ENCODE measurements at regions not wholly inside any gene's neighbourhood (a gene's known extent, or its start where the extent isn't known, plus 50 kb on each side); places are given as distances from the start of the nearest gene placed in this dataset.

DNA sequence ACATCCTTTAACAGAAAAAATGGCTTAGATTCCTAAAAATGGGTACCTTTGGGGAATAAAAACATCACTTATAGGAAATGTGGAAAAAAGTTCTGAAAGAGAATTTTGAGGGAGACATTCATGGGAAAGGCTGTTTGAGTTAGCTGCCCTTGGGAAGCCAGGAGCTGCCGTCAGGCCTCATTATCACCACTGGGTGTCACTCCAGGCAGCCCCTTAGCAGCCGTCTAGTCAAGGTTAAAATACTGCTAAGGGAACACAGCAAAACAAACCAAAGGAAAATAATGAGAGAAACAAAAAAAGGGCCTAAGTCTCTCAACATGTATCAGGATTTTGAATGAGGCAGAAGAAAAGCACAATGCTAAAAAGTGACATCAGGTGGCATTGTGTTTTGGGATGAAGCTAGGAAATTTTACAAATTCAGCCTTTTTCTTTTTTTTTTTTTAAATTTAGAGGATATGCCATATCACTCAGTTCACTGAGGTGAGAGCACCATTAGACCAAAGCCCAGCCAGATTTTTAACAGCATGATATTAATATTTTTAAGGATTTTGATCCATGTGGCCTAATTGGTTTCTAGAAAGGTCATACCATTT, 235.3 kb downstream of the GPAT3 start:
- TF ChIP-seq, protein P1, sequence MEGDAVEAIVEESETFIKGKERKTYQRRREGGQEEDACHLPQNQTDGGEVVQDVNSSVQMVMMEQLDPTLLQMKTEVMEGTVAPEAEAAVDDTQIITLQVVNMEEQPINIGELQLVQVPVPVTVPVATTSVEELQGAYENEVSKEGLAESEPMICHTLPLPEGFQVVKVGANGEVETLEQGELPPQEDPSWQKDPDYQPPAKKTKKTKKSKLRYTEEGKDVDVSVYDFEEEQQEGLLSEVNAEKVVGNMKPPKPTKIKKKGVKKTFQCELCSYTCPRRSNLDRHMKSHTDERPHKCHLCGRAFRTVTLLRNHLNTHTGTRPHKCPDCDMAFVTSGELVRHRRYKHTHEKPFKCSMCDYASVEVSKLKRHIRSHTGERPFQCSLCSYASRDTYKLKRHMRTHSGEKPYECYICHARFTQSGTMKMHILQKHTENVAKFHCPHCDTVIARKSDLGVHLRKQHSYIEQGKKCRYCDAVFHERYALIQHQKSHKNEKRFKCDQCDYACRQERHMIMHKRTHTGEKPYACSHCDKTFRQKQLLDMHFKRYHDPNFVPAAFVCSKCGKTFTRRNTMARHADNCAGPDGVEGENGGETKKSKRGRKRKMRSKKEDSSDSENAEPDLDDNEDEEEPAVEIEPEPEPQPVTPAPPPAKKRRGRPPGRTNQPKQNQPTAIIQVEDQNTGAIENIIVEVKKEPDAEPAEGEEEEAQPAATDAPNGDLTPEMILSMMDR (IDR thresholded peaks at IDR 0.05): no peak
- Histone ChIP-seq H3K4me1 (no peaks in the 10 kb centered on the region), H3K4me3 (no peak overlapping the region), H3K27me3 (no peaks in the 10 kb centered on the region), H3K9me3 (no peaks in the 10 kb centered on the region), H3K27ac (no peak overlapping the region), H3K36me3 (no peaks in the 10 kb centered on the region)
- DNase-seq (ENCODE audit: extremely low spot score in 2 of 2): no peak
- intact Hi-C loops (cut with DNase I): no loop called here

DNA sequence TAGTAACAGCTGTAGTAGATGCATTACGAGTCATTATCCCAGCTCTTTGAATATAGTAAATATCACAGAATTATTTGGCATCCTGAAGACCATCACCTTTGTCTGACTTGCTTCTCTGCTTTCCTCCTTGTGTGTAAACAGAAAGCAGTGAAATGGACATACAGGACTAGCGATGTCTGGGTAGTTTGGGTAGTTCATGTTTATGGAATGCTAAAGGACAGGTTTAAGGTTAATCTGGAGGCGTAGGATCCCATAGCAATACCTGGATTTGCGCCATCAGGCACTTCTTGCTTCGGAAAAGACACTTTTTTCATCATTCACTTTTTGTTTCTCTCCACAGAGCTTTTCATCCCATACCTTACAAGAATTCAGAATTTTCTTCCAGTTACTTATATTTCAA, 232.2 kb downstream of the GPAT3 start:
- intact Hi-C loops (cut with DNase I): no loop called here

DNA sequence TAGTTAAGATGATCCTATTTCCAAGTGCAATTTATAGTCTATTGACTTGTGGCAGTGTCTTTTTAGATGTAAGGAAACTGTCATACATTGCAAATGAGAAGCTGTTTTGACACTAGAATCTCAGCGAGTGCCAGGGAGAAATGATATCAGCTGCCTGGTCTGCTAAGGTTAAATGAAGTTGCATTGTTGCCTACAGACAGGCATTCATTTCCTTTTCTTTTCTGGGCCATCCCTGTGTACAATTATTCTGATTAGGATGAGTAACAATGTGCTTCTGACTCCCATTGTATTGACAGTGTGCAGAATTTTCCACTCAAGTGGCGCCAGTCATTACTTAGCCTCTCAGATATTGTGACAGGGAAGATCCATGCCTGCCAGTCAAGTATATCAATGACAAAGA, 231.2 kb downstream of the GPAT3 start:
- H3K36me3 ChIP-seq: no peaks in the 10 kb centered on the region
- TF ChIP-seq POLR2A (IDR thresholded peaks at IDR 0.05) (no peak), POLR2AphosphoS5 (IDR thresholded peaks at IDR 0.05; ENCODE audit: insufficient read depth in 1 of 2, low read depth in 1 of 2) (no peak)
- TF ChIP-seq, protein P1 (IDR thresholded peaks at IDR 0.05): no peak
- no peak overlapping the region for H3K27ac ChIP-seq
- H3K9me3 ChIP-seq: no peaks in the 10 kb centered on the region
- no peak overlapping the region for H3K4me3 ChIP-seq
- intact Hi-C loops (cut with DNase I): no loop called here
- no peaks in the 10 kb centered on the region for H3K4me1 ChIP-seq
- H3K27me3 ChIP-seq: no peaks in the 10 kb centered on the region
- DNase-seq (ENCODE audit: extremely low spot score in 2 of 2): no peak

More for the DNA sequence above, 232.2 kb downstream of the GPAT3 start:
- no peaks in the 10 kb centered on the region for H3K36me3 ChIP-seq
- no peaks in the 10 kb centered on the region for H3K9me3 ChIP-seq
- H3K4me1 ChIP-seq: no peaks in the 10 kb centered on the region
- no peak for DNase-seq (ENCODE audit: extremely low spot score in 2 of 2)
- no peak overlapping the region for H3K4me3 ChIP-seq
- TF ChIP-seq, protein P1 (IDR thresholded peaks at IDR 0.05): no peak
- TF ChIP-seq POLR2A (IDR thresholded peaks at IDR 0.05): no peak
- TF ChIP-seq POLR2AphosphoS5 (IDR thresholded peaks at IDR 0.05; ENCODE audit: insufficient read depth in 1 of 2, low read depth in 1 of 2): no peak
- H3K27me3 ChIP-seq: no peaks in the 10 kb centered on the region
- H3K27ac ChIP-seq: no peak overlapping the region

DNA sequence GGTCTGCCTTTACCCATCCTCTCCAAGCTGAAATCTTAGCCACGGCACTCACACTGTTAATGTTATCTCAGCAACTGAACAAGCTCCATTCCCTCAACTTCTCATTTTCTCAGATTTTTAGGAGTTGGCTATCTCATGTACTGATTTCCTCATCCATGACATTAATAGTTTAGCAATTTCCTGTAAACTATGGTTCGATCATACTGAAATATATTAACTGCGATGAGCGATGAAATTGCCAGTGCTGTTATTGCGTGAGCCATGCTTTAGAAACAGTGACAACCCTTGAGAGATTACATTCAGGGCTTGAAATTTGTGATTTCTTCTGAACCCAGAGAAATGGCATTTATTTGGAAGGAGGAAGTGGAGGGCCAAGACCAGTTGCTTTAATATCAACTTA, 223.7 kb downstream of the GPAT3 start:
- intact Hi-C loops (cut with DNase I): no loop called here
- no peaks in the 10 kb centered on the region for H3K36me3 ChIP-seq
- no peaks in the 10 kb centered on the region for H3K9me3 ChIP-seq
- no peak for DNase-seq (ENCODE audit: extremely low spot score in 2 of 2)
- H3K4me1 ChIP-seq: no peaks in the 10 kb centered on the region
- no peak overlapping the region for H3K27ac ChIP-seq
- no peak overlapping the region for H3K4me3 ChIP-seq
- no peak for TF ChIP-seq POLR2A (IDR thresholded peaks at IDR 0.05)
- no peak for TF ChIP-seq POLR2AphosphoS5 (IDR thresholded peaks at IDR 0.05; ENCODE audit: insufficient read depth in 1 of 2, low read depth in 1 of 2)
- TF ChIP-seq, protein P1 (IDR thresholded peaks at IDR 0.05): no peak
- H3K27me3 ChIP-seq: no peaks in the 10 kb centered on the region

DNA sequence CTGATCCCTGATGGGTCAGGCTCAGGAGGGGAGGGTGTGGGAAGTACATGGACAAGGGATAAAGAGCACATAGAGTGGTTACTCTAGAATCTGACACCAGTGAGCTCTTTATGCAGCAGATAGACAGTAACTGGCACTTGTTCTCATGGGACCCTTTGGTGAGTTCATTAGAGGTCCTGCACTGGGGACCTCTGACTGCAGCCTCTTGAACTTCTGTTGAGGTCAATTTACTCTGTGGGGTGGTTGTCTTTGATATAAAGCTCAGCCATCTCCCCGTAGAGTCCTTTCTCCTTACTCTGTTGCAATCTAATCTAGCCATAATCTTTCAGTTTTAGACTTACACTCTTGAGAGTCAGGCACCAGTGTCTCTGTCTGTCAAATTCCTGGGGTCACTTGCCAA, 222.4 kb downstream of the GPAT3 start:
- Histone ChIP-seq H3K4me3 (no peak overlapping the region), H3K4me1 (no peaks in the 10 kb centered on the region), H3K27ac (no peak overlapping the region), H3K27me3 (no peaks in the 10 kb centered on the region), H3K9me3 (no peaks in the 10 kb centered on the region), H3K36me3 (no peaks in the 10 kb centered on the region)
- TF ChIP-seq POLR2AphosphoS5 (IDR thresholded peaks at IDR 0.05; ENCODE audit: insufficient read depth in 1 of 2, low read depth in 1 of 2) (no peak), POLR2A (IDR thresholded peaks at IDR 0.05) (no peak)
- TF ChIP-seq, protein P1 (IDR thresholded peaks at IDR 0.05): no peak
- intact Hi-C loops (cut with DNase I): no loop called here
- no peak for DNase-seq (ENCODE audit: extremely low spot score in 2 of 2)

Measured in vagina (tissue), 2 donors.